Breast epithelium (tissue), 4 donors: ENCODE measurements at regions not wholly inside any gene's neighbourhood (a gene's known extent, or its start where the extent isn't known, plus 50 kb on each side); places are given as distances from the start of the nearest gene placed in this dataset.
A peak's percentile ranks its signal among the peaks of the same experiment; 100 is the strongest.

Experiments
- DNase-seq, 2 donors: peaks; one replicate each; pipeline ENCODE4 v3.0.0-alpha.2; 2019; ENCODE audit warnings: low spot score in 2 of 2
- H3K27ac ChIP-seq, 2 donors: fragments of 200-600 bp; sonication (generic) in 1 of 2; one replicate each; pipeline ENCODE4 v1.5.1; 2016 to 2019; ENCODE audit warnings: mild to moderate bottlenecking in 1 of 2
- H3K27me3 ChIP-seq, 2 donors: fragments of 200-600 bp; sonication (generic) in 1 of 2; one replicate each; pipeline versions ENCODE4 v1.5.1 to v1.6.0; 2017 to 2019; ENCODE audit warnings: control low read depth in 1 of 2, mild to moderate bottlenecking in 1 of 2
- H3K36me3 ChIP-seq: fragments of 200-600 bp; one replicate; pipeline ENCODE4 v1.5.1; 2019
- H3K4me1 ChIP-seq, 2 donors: fragments of 200-600 bp; sonication (generic); one replicate each; pipeline ENCODE4 v1.5.1; 2016 to 2019; ENCODE audit warnings: control low read depth in 1 of 2
- H3K4me3 ChIP-seq, 3 donors: fragments of 200-600 bp; sonication (generic); 1 replicate in 2 of 3; 2 replicates in 1 of 3; pipeline ENCODE4 v1.5.1; 2016 to 2019; ENCODE audit warnings: mild to moderate bottlenecking in 3 of 3, moderate library complexity in 2 of 3
- H3K9me3 ChIP-seq, 2 donors: fragments of 200-600 bp; sonication (generic) in 1 of 2; one replicate each; pipeline ENCODE4 v1.5.1; 2016 to 2019; ENCODE audit warnings: control low read depth in 1 of 2
- CTCF ChIP-seq, 3 donors: fragments of 450-650 bp; IDR thresholded peaks; one replicate each; pipeline ENCODE4 v1.5.1; 2016 to 2017; ENCODE audit warnings: antibody characterized with exemption in 3 of 3, mild to moderate bottlenecking in 3 of 3, moderate library complexity in 3 of 3
- POLR2A ChIP-seq: fragments of 450-650 bp; IDR thresholded peaks from one replicate; pipeline ENCODE4 v1.6.1; 2016; ENCODE audit warnings: antibody characterized with exemption, mild to moderate bottlenecking, moderate library complexity
- POLR2AphosphoS5 ChIP-seq, 3 donors: sonication (generic); formaldehyde crosslinking; IDR thresholded peaks; one replicate each; pipeline ENCODE4 v1.6.1; 2017; ENCODE audit warnings: antibody characterized with exemption in 3 of 3
- intact Hi-C: fragments of 100-400 bp; cut with DNase I; formaldehyde crosslinking; loops from one replicate; pipeline ENCODE4 v1.15.1; 2023; ENCODE audit warnings: low total_unique reads

- TF ChIP-seq CTCF (IDR thresholded peaks at IDR 0.05) (no peak), POLR2AphosphoS5 (IDR thresholded peaks at IDR 0.05) (no peak), POLR2A (no peak)
- H3K4me3 ChIP-seq, result no peak overlapping the region
- H3K27ac ChIP-seq, result no peak overlapping the region
- H3K27me3 ChIP-seq, result no peaks in the 10 kb centered on the region
- H3K4me1 ChIP-seq, result no peaks in the 10 kb centered on the region
- intact Hi-C loops, result no loop called here
- peaks cover 3 to 26% of the 10 kb centered on the region in 2 donors for H3K9me3 ChIP-seq
- DNase-seq, result peak in 1 of 2 donors; percentile 17
- no peaks in the 10 kb centered on the region for H3K36me3 ChIP-seq
Observed at GRCh38 chr3:13707456-13707855, 158.5 kb downstream of the FBLN2 start.

- DNase-seq, result no peak
Observed at GRCh38 chr3:13706886-13707285, 158.0 kb downstream of the FBLN2 start.

GRCh38 chr3:13706451-13706850, 157.5 kb downstream of the FBLN2 start:
- intact Hi-C loops, result no loop called here
- H3K4me3 ChIP-seq, result no peak overlapping the region

More at GRCh38 chr3:13706886-13707285, 158.0 kb downstream of the FBLN2 start:
- intact Hi-C loops, result no loop called here
- TF ChIP-seq POLR2A (no peak), POLR2AphosphoS5 (IDR thresholded peaks at IDR 0.05) (no peak), CTCF (IDR thresholded peaks at IDR 0.05) (no peak)
- Histone ChIP-seq H3K4me1 (no peaks in the 10 kb centered on the region), H3K9me3 (peaks cover 3 to 26% of the 10 kb centered on the region in 2 donors), H3K27ac (no peak overlapping the region), H3K27me3 (no peaks in the 10 kb centered on the region), H3K36me3 (no peaks in the 10 kb centered on the region), H3K4me3 (no peak overlapping the region)

GRCh38 chr3:13705702-13706280, 156.9 kb downstream of the FBLN2 start:
- TF ChIP-seq POLR2AphosphoS5 (IDR thresholded peaks at IDR 0.05), result no peak
- TF ChIP-seq POLR2A, result no peak
- TF ChIP-seq CTCF (IDR thresholded peaks at IDR 0.05), result no peak
- intact Hi-C loops, result no loop called here
- Histone ChIP-seq H3K4me3 (no peak overlapping the region), H3K27ac (no peak overlapping the region), H3K4me1 (no peaks in the 10 kb centered on the region), H3K9me3 (peaks cover 3 to 26% of the 10 kb centered on the region in 2 donors), H3K36me3 (no peaks in the 10 kb centered on the region), H3K27me3 (no peaks in the 10 kb centered on the region)
- peak; percentile 9 to 24 for DNase-seq

More at GRCh38 chr3:13706451-13706850, 157.5 kb downstream of the FBLN2 start:
- no peaks in the 10 kb centered on the region for H3K4me1 ChIP-seq
- no peaks in the 10 kb centered on the region for H3K27me3 ChIP-seq
- H3K9me3 ChIP-seq, result peaks cover 3 to 26% of the 10 kb centered on the region in 2 donors
- TF ChIP-seq POLR2A (no peak), CTCF (IDR thresholded peaks at IDR 0.05) (no peak), POLR2AphosphoS5 (IDR thresholded peaks at IDR 0.05) (no peak)
- peak; percentile 2 to 17 for DNase-seq
- no peaks in the 10 kb centered on the region for H3K36me3 ChIP-seq
- no peak overlapping the region for H3K27ac ChIP-seq

GRCh38 chr3:13705051-13705450, 156.1 kb downstream of the FBLN2 start:
- H3K4me3 ChIP-seq, result no peak overlapping the region
- no peak for DNase-seq
- no peaks in the 10 kb centered on the region for H3K4me1 ChIP-seq
- H3K9me3 ChIP-seq, result peaks cover 3 to 19% of the 10 kb centered on the region in 2 donors
- H3K27ac ChIP-seq, result no peak overlapping the region
- TF ChIP-seq POLR2AphosphoS5 (IDR thresholded peaks at IDR 0.05) (no peak), POLR2A (no peak), CTCF (IDR thresholded peaks at IDR 0.05) (no peak)
- H3K36me3 ChIP-seq, result no peaks in the 10 kb centered on the region
- intact Hi-C loops, result no loop called here
- no peaks in the 10 kb centered on the region for H3K27me3 ChIP-seq
